GM23248 (cell line): ENCODE measurements at regions not wholly inside any gene's neighbourhood (a gene's known extent, or its start where the extent isn't known, plus 50 kb on each side); places are given as distances from the start of the nearest gene placed in this dataset.

Source experiments
- EZH2 ChIP-seq: fragments of 200-600 bp; sonication (generic); IDR thresholded peaks from 2 replicates; pipeline ENCODE4 v1.6.1; 2018; ENCODE audit warnings: antibody characterized with exemption, mild to moderate bottlenecking; ENCODE audit not compliant: insufficient read depth, poor library complexity, severe bottlenecking
- EZH2phosphoT487 ChIP-seq: fragments of 200-600 bp; sonication (generic); IDR thresholded peaks from 2 replicates; pipeline ENCODE4 v1.6.1; 2018; ENCODE audit warnings: antibody characterized with exemption, moderate library complexity, mild to moderate bottlenecking, low read depth; ENCODE audit not compliant: insufficient read depth

GRCh38 chr5:125065741-125066140, 319.3 kb upstream of the ZNF608 start:
- no peak for TF ChIP-seq EZH2phosphoT487
- TF ChIP-seq EZH2 = no peak
